Posterior cingulate gyrus (tissue), 11 donors: ENCODE measurements at regions not wholly inside any gene's neighbourhood (a gene's known extent, or its start where the extent isn't known, plus 50 kb on each side); places are given as distances from the start of the nearest gene placed in this dataset.
"Not testable (repeated sequence)": the region's sequence is repeated elsewhere in the genome, so short reads cannot be mapped to it uniquely, and the experiment has no call there.

ENCODE experiments used
- DNase-seq, 10 donors: peaks; one replicate each; pipeline versions ENCODE4 v3.0.0 to v3.0.0-alpha.2; 2020 to 2021; ENCODE audit warnings: mixed read lengths in 3 of 10
- intact Hi-C: fragments of 100-400 bp; cut with DNase I; formaldehyde crosslinking; loops from one replicate; pipeline ENCODE4 v1.15.1; 2023

GRCh38 chr2:39999864-40000263, 220.8 kb upstream of the THUMPD2 start:
- no peak for DNase-seq

DNA sequence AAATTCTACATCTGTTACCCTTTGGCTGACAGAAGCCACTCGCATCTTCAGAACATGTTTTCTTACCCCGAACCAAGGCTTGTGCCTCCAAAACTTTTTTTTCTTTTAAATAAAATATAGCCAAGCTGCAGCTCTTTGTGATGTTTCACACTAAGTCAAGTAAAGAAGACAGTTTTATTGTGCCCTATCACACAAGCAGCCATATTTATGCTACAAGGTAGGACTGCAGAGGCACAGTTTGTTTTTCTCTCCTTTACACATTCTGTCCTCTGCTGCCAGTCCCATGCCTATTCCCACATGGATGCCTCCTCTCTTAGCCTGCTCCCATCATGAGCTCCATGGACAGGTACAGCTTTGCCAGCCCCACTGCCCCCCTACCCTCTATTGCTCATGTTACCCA, 219.6 kb upstream of the THUMPD2 start:
- intact Hi-C loops = no loop called here
- DNase-seq = no peak

More at GRCh38 chr2:39999864-40000263, 220.8 kb upstream of the THUMPD2 start:
- intact Hi-C loops = no loop called here

GRCh38 chr2:39996653-39997080, 217.6 kb upstream of the THUMPD2 start:
- no peak for DNase-seq
- intact Hi-C loops = no loop called here

GRCh38 chr2:39995005-39995737, 216.1 kb upstream of the THUMPD2 start:
- intact Hi-C loops = no loop called here
- no peak for DNase-seq

- intact Hi-C loops = no loop called here
- no peak for DNase-seq
Measured at GRCh38 chr2:39994151-39994550, 215.1 kb upstream of the THUMPD2 start.

GRCh38 chr2:39991298-39991697, 212.2 kb upstream of the THUMPD2 start:
- no peak for DNase-seq
- intact Hi-C loops = no loop called here

DNA sequence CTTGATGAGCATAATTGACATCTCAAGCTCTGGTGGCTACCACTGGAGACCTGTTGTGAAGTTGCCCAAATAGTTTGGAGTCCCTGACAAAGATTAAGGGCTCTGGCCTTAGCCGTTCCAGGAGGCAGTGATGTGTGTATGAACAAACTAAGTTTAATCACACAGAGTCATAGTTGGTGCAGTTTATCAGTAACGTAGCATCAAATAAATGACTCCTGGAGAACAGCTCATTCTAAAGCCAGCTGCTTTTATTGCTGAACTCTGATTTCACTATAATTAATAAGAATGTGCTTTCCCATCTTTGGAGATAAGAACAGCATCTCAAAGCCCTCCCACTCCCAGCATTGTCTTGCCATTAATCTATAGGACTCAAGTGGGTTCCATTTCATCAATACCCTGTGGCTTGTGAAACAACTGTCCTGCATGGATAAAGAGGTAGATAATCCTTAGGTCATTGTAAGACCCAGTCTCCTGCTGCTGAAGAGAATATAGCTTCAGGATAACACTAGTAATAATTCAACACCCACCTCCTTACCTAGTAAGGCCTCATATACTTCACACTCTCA, 211.4 kb upstream of the THUMPD2 start:
- DNase-seq = no peak
- intact Hi-C loops = no loop called here

DNA sequence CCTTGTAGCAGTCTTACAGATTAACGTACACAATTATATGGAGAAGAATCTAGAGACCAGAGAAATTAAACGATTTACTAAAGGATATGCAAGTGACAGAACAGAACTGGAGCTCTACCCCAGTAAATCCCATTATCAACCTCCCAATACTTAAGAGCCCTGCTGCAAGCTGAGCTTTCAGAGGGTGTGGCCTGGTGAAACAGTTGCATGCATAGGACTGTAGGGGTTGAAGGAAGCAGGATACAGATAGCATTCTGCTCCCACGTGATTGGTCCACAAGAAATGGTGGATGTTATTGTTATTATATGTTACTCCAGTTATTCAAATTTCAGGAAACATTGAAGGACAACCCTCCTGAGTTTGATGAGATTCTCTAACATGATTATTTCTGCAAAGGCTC, 210.8 kb upstream of the THUMPD2 start:
- intact Hi-C loops = no loop called here
- no peak for DNase-seq

DNA sequence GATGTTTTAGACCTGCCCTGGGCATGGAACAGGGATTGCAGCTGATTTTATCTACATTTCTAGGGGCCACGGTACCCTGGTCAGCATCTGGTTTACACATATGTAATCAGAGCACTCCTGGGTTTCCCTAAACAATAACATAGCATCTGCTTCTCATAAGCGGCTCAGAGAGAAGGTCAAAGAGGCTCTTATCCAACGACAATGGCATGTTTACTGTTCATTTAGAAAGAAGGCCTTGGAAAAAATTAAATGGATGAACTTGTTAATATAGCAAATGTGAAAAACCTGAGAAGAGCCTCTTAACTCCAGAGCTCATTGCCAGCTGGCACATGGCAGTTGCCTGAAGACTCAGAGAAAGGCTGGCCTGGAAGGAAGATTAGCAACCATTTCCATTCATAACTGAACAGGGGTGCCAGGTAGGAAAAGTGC, 202.8 kb upstream of the THUMPD2 start:
- DNase-seq = no peak
- intact Hi-C loops = no loop called here

DNA sequence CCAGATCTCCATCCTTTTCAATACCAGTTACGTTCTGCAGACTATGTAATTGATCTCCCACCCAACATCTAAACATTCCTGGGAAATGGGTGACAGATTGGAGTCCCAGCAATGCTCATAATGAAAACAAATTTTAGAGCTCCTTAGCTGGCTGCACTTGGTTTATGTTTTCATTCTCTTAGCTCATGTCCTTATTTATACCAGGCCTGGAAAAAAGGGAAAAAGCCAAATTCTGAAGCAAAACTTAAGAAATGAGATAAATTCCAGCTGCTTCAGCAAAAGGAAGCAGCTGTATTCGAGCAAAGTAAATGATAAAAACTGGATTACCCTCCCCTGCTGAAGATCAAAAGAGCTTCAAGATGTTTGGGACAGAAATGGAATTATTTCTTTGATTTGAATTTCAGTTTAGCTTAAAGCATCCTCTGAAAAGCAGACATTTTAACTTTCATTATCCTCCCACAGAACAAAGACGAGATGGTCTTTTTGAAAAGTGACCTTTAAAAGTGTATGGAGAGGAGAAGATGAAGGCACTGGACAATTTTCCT, 196.5 kb upstream of the THUMPD2 start:
- no peak for DNase-seq

GRCh38 chr2:39968037-39968436, 189.0 kb upstream of the THUMPD2 start:
- DNase-seq = no peak
- intact Hi-C loops = no loop called here

More for the DNA sequence above, 196.5 kb upstream of the THUMPD2 start:
- intact Hi-C loops = no loop called here

- intact Hi-C loops, DNase-seq: not testable (repeated sequence)
Measured at GRCh38 chr2:39960681-39961080, 181.6 kb upstream of the THUMPD2 start.

GRCh38 chr2:39954346-39954745, 175.3 kb upstream of the THUMPD2 start:
- intact Hi-C loops = no loop called here

DNA sequence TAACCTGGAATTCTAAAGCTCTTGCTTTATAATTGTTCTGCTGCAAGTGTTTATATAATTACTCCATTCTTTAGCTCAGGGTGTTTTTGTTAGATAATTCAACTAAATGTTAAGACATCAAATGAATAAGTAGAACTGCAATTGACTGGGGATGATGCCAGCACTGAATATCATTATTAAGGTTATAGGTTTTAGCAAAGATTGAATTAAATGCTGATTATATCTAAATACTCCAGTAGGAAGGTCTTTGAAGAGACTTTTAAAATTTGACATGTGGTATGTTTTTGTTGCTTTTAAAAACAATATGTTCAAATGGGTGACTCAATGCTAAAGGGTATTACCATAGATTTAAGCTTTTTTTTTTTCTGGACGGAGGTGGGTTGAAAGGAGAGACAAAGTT, 170.1 kb upstream of the THUMPD2 start:
- DNase-seq = no peak
- intact Hi-C loops = no loop called here

More at GRCh38 chr2:39954346-39954745, 175.3 kb upstream of the THUMPD2 start:
- DNase-seq = no peak

DNA sequence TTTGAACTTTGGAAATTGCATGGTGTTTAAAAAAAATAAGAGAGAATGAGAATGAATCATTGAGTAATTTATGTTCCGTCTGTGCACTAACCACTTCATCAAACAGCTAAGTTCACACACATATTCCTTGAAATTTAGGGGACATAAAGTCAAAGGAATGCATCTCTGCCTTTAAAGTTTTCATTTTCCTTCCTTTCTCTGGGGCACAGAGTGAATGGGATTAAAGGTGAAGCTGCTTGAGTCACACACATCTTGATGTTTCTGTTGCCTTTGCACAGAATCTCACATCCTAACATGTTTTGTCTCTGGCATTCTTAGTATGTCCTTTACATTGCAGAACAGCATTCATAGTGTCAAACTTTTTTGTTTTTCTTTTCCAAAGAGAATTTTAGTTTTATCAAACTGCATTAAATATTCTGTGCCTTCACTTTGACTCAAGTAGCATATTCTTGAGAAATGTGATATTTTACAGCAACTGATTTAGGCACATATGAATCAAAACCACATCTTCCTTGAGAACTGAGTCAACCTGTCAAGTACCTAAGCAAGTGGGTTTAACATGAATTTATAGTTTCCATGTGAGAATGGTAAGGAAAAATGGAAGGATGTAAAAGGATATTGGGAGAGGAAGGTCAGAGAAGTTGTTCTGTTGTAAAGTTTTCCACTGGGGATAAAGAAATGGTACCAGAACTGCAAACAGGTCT, 169.1 kb upstream of the THUMPD2 start:
- DNase-seq = no peak
- intact Hi-C loops = no loop called here

DNA sequence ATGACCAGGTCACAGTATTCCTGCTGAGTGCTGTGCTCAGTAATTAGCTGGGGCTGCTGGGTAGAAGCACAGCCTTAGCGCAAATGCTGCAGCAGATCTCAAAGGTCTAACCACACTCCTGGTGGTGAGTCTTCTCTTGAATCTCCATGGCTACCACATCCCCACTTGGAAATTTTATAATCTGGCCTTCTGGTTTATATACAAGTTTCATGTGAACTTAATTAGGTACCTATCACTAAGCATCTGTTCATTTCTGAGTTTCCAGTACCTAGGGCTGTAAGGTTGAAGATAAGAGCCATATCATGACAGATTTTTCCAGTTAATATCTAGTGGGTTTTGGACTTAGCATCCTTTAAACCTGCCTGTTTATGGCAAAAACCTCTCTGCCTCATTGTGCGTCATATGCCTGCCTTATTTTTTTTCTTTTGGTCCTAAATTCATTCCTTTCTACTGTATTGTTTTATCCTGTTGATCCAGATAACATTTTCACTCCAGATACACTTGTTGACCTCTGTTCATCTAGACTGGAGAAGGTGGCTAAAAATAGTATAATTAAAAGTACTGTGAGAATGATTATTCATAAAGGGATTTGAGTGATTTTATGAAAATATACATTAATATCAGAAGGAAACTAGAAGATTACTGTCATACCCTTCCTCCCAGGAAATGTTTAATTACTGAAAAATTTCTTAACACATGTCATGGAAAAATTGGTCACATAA, 168.4 kb upstream of the THUMPD2 start:
- DNase-seq = no peak
- intact Hi-C loops = no loop called here

GRCh38 chr2:39942950-39943349, 163.9 kb upstream of the THUMPD2 start:
- no peak for DNase-seq
- intact Hi-C loops = no loop called here

DNA sequence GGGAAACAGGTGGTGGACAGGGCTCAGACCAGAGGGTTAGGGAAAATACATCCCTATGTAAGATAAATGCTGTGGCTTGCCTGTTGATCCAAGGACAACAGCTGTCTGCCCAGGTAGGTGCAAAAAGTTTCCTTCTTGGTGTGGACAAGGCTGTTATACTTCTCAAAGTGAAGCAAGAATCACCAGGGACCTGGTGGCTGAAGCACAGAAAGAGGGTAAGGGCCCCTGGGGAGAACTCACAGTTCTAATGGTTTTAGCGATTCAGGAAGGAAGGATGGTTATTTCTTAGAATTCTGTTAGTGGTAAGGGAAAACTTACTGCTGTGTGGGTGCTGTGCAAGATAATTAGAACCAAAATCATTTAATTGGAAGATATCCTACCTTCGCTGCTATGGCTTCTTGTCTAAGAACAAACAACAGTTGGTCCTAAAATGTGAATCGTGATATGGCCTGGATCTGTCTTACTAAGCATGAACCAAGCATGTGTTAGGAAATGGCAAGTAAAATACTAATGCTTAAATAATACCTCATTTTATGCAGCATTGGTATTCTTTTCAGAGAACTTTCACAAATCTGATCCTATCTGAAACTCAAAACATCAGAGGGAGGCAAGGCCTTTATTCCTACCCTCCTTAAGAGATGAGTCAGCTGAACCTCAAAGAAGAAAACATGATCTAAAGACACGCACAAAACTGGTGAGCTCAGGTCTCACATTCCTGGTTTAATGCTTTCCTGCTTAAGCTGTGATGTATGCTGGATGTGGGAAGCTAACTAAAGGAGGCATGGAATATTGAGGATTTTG, 159.2 kb upstream of the THUMPD2 start:
- no peak for DNase-seq
- intact Hi-C loops = no loop called here

DNA sequence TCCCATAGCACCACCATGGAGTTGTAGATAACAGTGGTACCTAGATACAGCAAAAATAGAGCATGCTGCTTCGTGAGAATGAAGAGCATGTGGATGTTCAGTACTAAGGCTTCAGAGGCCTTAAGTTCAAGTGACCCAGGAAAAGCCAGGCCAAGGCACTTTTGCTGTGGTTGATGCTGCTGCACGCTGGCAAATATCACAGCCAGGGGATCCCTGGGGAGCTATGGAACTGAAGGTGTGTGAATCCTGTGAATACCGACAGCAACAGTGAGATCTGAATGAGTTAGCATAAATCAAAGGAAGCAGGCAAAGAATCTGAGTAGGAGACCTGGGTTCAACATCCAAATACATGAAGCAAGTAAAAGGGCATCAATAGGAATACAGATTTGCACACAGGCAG, 158.6 kb upstream of the THUMPD2 start:
- intact Hi-C loops = no loop called here

DNA sequence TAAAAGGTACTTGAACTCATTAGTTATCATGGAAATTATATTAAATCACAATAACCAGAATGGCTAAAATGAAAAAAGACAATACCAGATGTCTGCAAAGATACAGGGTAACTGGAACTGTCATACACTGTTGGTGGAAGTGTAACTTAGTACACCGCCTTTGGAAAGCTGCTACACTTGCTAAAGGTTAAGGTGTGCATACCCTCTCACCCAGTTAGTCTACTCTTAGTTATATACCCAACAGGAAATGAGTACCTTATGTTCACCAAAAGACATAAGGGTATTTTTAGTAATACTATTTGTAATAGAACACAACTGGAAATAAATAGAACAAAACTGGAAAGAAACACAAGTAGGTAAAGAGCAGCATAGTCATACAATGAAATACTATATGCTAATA, 155.8 kb upstream of the THUMPD2 start:
- no peak for DNase-seq
- intact Hi-C loops = no loop called here

More for the DNA sequence above, 158.6 kb upstream of the THUMPD2 start:
- DNase-seq = peak in 1 of 10 donors; percentile 41
